Natural killer cell (primary cell): ENCODE measurements at regions not wholly inside any gene's neighbourhood (a gene's known extent, or its start where the extent isn't known, plus 50 kb on each side); places are given as distances from the start of the nearest gene placed in this dataset.

Source experiments
- ATAC-seq, 3 donors: fragments of 150-1000 bp in 2 of 3; fragments of 200-7000 bp in 1 of 3; cut with Tn5 transposase; 1 replicate in 1 of 3; 2 replicates in 2 of 3; pipeline ENCODE4 v1.10.0; 2021; ENCODE audit warnings: mild to moderate bottlenecking in 2 of 3, moderate library complexity in 2 of 3
- DNase-seq, 2 donors: peaks; one replicate each; pipeline versions ENCODE4 v3.0.0 to v3.0.0-alpha.2; 2013 to 2021; ENCODE audit warnings: mixed read lengths in 1 of 2
- H3K27ac ChIP-seq: one replicate; pipeline ENCODE4 v1.5.1; 2013; ENCODE audit warnings: mild to moderate bottlenecking, low read length
- H3K27me3 ChIP-seq: one replicate; pipeline ENCODE4 v1.6.1; 2013; ENCODE audit warnings: low read length; ENCODE audit not compliant: control insufficient read depth, insufficient read depth
- H3K36me3 ChIP-seq: one replicate; pipeline ENCODE4 v1.6.1; 2013; ENCODE audit warnings: low read length; ENCODE audit not compliant: control insufficient read depth, insufficient read depth
- H3K4me1 ChIP-seq: one replicate; pipeline ENCODE4 v1.6.1; 2013; ENCODE audit warnings: low read length; ENCODE audit not compliant: control insufficient read depth, insufficient read depth
- H3K4me3 ChIP-seq: one replicate; pipeline ENCODE4 v1.5.1; 2013; ENCODE audit warnings: low read length
- H3K9me3 ChIP-seq: one replicate; pipeline ENCODE4 v1.6.1; 2013; ENCODE audit warnings: low read length; ENCODE audit not compliant: control insufficient read depth, insufficient read depth
- H3K27ac Mint-ChIP-seq, 2 donors: one replicate each; pipeline ENCODE4 v1.8.0; 2022; ENCODE audit warnings: mild to moderate bottlenecking in 2 of 2, mixed read lengths in 2 of 2, moderate library complexity in 1 of 2
- H3K27me3 Mint-ChIP-seq, 2 donors: one replicate each; pipeline ENCODE4 v1.8.0; 2022; ENCODE audit warnings: low read depth in 2 of 2, mixed read lengths in 2 of 2
- H3K36me3 Mint-ChIP-seq: one replicate; pipeline ENCODE4 v1.8.0; 2022; ENCODE audit warnings: mixed read lengths
- H3K4me1 Mint-ChIP-seq, 2 donors: one replicate each; pipeline ENCODE4 v1.8.0; 2022; ENCODE audit warnings: mixed read lengths in 2 of 2
- H3K4me3 Mint-ChIP-seq: one replicate; pipeline ENCODE4 v1.8.0; 2022; ENCODE audit warnings: mild to moderate bottlenecking, moderate library complexity, mixed read lengths
- H3K9me3 Mint-ChIP-seq, 2 donors: one replicate each; pipeline ENCODE4 v1.8.0; 2022; ENCODE audit warnings: mixed read lengths in 2 of 2
- WGBS: methylation state at CpG from one replicate; pipeline ENCODE4 v1.1.7; 2013; ENCODE audit warnings: missing lambda C conversion rate; ENCODE audit not compliant: insufficient coverage; 5-methylcytosine and 5-hydroxymethylcytosine counted together
- intact Hi-C: fragments of 100-400 bp; cut with micrococcal nuclease; formaldehyde crosslinking; loops from one replicate; pipeline ENCODE4 v1.14.2; 2022
- TF ChIP-seq, protein P1 (sequence below): fragments of 200-600 bp; IDR thresholded peaks from one replicate; pipeline ENCODE4 v1.8.0; 2022; ENCODE audit warnings: antibody characterized with exemption

DNA sequence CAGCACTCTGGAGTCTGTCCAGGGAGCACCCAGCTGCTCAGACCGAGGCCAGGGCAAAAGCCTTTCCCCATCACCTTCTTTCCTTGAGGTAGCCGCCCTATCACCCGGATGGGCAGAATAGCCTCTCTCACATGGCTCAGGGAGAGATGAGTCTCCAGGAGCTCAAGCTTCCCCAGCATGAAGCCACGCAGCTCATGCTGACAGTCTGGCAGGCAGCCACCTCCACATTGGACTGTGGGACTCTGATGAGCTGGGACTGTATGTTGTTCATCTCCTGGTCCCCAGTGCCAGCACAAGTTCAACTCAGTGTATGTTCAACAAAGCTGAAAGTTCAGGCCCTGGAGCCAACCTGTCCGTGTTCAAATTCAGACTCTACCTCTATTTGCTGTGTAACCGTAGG, 75.2 kb upstream of the ZC3H12A start:
- DNase-seq (no peak), ATAC-seq (no peak)
- no peaks in the 10 kb centered on the region for H3K4me1 ChIP-seq
- Mint-ChIP-seq H3K4me1 (no peaks in the 10 kb centered on the region), H3K36me3 (no peaks in the 10 kb centered on the region), H3K4me3 (no peak overlapping the region), H3K9me3 (no peaks in the 10 kb centered on the region), H3K27ac (no peak overlapping the region), H3K27me3 (peaks cover 12 to 39% of the 10 kb centered on the region in 2 donors)
- H3K9me3 ChIP-seq = no peaks in the 10 kb centered on the region
- H3K36me3 ChIP-seq = no peaks in the 10 kb centered on the region
- intact Hi-C loops = no loop called here
- WGBS = 56% methylated on average over 5 of the region's 6 CpGs
- no peaks in the 10 kb centered on the region for H3K27me3 ChIP-seq
- H3K4me3 ChIP-seq = no peak overlapping the region
- TF ChIP-seq, protein P1, sequence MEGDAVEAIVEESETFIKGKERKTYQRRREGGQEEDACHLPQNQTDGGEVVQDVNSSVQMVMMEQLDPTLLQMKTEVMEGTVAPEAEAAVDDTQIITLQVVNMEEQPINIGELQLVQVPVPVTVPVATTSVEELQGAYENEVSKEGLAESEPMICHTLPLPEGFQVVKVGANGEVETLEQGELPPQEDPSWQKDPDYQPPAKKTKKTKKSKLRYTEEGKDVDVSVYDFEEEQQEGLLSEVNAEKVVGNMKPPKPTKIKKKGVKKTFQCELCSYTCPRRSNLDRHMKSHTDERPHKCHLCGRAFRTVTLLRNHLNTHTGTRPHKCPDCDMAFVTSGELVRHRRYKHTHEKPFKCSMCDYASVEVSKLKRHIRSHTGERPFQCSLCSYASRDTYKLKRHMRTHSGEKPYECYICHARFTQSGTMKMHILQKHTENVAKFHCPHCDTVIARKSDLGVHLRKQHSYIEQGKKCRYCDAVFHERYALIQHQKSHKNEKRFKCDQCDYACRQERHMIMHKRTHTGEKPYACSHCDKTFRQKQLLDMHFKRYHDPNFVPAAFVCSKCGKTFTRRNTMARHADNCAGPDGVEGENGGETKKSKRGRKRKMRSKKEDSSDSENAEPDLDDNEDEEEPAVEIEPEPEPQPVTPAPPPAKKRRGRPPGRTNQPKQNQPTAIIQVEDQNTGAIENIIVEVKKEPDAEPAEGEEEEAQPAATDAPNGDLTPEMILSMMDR = no peak
- H3K27ac ChIP-seq = no peak overlapping the region

DNA sequence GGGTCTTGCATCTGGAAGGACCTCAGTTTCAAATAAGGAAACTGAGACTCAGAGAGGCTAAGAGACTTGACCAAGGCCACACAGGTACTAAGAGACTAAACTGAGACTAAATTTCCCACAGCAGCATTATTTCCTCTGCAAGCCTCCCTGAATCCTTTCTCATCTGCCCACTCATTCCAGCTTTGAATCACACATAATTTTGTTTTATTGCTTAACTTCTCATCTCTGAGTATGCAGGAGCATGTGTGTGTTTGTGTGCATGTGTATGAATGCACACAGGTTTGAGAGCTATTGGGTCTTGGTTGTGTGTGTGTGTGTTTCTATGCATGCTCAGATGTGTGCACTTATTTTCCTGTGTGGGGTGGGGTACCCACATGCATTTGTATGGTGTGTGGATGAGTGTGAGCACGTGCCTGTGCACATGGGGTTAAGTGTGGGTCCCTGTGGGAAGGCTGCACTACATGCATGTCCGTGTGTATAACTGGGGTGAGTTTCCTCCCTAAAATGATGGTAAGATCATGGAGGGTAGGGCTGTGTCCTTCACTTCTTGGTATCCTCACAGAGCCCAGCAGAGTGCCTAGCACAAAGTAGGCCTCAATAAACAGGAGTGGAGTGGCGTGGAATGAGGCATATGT, 74.4 kb upstream of the ZC3H12A start:
- H3K27me3 ChIP-seq = no peaks in the 10 kb centered on the region
- no peak for ATAC-seq
- no peak overlapping the region for H3K4me3 ChIP-seq
- H3K9me3 ChIP-seq = no peaks in the 10 kb centered on the region
- 78% methylated on average over 3 of the region's 3 CpGs for WGBS
- H3K27ac ChIP-seq = no peak overlapping the region
- Mint-ChIP-seq H3K9me3 (no peaks in the 10 kb centered on the region), H3K4me3 (no peak overlapping the region), H3K36me3 (no peaks in the 10 kb centered on the region), H3K27me3 (peaks cover 8 to 33% of the 10 kb centered on the region in 2 donors), H3K27ac (no peak overlapping the region), H3K4me1 (no peaks in the 10 kb centered on the region)
- TF ChIP-seq, protein P1 = no peak
- no peaks in the 10 kb centered on the region for H3K36me3 ChIP-seq
- intact Hi-C loops = no loop called here
- H3K4me1 ChIP-seq = no peaks in the 10 kb centered on the region
- no peak for DNase-seq

DNA sequence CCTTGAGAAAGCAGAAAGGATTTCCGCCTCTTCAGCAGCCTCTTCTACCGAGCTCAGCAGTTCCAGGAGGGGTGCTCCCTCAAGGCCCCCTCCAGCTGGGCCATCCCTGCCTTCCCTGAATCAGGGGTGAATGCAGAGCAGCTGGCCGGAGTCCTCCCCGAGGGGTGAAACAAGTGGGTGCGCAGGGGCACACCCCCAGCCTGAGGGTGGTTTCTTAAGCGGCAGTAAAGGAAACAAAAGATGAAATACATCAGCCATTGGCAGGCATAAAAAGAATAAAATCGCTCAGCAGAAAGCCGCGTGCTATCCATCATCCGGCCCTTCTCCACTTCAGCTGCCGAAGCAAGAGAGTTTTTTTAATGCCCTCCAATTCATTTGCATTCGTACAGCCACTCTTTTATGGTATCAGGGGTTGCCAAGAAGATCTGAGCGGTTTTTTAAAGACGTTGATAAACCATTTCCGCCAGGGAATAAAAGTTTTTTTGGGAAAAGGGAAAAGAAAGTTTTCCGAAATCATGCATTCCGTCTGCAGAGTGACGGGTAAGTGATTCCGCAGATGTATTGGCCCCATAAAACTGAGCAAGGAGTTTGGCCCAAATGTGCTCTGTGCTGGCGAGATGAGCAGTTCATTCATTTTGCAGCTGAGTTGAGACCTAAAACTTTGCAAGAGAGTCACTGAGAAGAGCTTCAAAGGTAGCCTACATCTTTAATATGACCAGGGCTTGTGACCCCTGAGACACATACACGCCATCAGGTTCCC, 73.7 kb upstream of the ZC3H12A start:
- DNase-seq (no peak), ATAC-seq (no peak)
- Histone ChIP-seq H3K9me3 (no peaks in the 10 kb centered on the region), H3K4me3 (no peak overlapping the region), H3K27me3 (no peaks in the 10 kb centered on the region), H3K4me1 (no peaks in the 10 kb centered on the region), H3K36me3 (no peaks in the 10 kb centered on the region), H3K27ac (no peak overlapping the region)
- Mint-ChIP-seq H3K4me1 (no peaks in the 10 kb centered on the region), H3K9me3 (no peaks in the 10 kb centered on the region), H3K4me3 (no peak overlapping the region), H3K27ac (no peak overlapping the region), H3K27me3 (peaks cover 8 to 28% of the 10 kb centered on the region in 2 donors), H3K36me3 (no peaks in the 10 kb centered on the region)
- TF ChIP-seq, protein P1 = no peak
- intact Hi-C loops = no loop called here
- WGBS = 80% methylated on average over 21 of the region's 21 CpGs
